Choroid plexus epithelial cell (primary cell): ENCODE measurements at regions not wholly inside any gene's neighbourhood (a gene's known extent, or its start where the extent isn't known, plus 50 kb on each side); places are given as distances from the start of the nearest gene placed in this dataset.

Experiments used
- DNase-seq: peaks from one replicate; pipeline ENCODE4 v3.0.0-alpha.2; 2010; ENCODE audit warnings: low read depth
- H3K4me3 ChIP-seq: 2 replicates; pipeline ENCODE4 v1.5.1; 2011; ENCODE audit warnings: low read depth, mild to moderate bottlenecking, control low read depth, low read length, moderate library complexity
- TF ChIP-seq, protein P1 (sequence below): conservative IDR thresholded peaks from 2 replicates; pipeline ENCODE4 v1.5.1; 2011; ENCODE audit warnings: low read depth, mild to moderate bottlenecking, control low read depth, inconsistent platforms, low read length, moderate library complexity

DNA sequence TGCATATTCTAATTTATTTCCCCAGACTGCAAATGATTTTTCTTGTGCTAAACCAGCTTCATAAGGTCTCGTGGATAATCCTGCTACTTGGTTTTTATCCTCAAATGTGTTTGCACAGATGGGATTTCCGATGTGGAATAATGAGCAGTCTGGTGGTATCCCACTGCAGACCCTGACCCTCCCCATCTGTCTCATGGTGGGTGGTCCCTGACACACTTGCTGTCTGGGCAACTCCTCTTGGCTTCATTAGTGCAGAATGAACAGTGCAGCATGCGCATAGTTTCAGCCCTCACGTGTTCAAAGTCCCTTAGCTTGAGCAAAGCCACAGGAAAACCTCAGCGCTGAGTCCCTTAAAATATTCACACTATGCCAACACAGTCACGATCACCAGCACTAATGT, 996.5 kb downstream of the AACS start:
- TF ChIP-seq, protein P1, sequence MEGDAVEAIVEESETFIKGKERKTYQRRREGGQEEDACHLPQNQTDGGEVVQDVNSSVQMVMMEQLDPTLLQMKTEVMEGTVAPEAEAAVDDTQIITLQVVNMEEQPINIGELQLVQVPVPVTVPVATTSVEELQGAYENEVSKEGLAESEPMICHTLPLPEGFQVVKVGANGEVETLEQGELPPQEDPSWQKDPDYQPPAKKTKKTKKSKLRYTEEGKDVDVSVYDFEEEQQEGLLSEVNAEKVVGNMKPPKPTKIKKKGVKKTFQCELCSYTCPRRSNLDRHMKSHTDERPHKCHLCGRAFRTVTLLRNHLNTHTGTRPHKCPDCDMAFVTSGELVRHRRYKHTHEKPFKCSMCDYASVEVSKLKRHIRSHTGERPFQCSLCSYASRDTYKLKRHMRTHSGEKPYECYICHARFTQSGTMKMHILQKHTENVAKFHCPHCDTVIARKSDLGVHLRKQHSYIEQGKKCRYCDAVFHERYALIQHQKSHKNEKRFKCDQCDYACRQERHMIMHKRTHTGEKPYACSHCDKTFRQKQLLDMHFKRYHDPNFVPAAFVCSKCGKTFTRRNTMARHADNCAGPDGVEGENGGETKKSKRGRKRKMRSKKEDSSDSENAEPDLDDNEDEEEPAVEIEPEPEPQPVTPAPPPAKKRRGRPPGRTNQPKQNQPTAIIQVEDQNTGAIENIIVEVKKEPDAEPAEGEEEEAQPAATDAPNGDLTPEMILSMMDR: no peak
- H3K4me3 ChIP-seq: no peak overlapping the region
- no peak for DNase-seq

DNA sequence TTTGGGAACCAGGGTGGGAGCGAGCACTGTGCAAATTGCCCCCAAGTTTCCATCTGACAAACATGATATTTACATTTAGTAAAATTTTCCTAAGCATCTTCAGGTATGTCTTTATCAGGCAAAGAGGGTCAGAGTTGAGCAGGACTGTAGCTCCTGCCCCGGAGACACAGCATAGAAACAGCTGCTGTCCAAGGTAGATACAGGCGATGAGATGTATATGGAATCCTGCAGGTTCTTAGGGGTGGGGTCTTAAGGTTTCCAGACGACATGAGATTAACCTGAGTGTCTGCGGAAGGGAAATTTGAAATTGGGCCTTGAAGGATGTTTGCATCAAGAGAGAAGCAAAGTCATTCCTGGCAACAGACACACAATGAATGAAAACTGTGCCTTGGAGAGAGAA, 998.8 kb downstream of the AACS start:
- no peak overlapping the region for H3K4me3 ChIP-seq
- no peak for DNase-seq
- TF ChIP-seq, protein P1: no peak

DNA sequence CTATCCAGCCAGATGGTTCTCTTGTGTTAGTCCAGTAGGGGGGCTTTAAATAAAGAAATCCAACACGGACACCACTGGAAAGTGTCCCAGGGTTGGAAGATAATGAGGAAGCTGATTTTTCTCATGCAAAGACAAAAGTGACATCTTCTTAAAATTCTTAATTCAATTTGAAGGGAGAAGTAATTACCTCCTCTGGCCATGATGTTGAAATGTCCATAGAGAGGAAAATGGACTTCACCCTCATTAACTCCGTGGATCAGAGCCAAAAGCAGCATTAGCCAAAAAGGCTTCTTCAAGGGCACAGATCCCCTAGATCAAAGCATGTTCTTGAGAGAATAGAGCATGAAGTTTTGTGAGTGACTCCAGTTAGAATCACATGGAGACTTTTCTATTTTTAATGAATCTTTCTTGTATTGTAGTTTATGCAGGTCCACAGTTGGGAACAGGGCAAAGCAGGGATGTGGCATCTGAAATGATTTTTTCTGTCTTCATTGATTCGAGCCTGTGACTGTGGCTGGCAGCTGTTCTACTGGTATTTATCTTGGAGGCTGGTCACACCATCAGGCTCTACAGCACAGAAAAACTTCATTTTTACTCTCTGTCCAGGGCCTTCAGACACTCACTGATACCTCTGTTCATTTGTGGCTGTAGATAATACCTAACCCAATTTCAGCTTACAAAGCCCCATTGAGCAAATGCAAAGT, 1002.5 kb downstream of the AACS start:
- no peak for DNase-seq
- TF ChIP-seq, protein P1: no peak
- no peak overlapping the region for H3K4me3 ChIP-seq

DNA sequence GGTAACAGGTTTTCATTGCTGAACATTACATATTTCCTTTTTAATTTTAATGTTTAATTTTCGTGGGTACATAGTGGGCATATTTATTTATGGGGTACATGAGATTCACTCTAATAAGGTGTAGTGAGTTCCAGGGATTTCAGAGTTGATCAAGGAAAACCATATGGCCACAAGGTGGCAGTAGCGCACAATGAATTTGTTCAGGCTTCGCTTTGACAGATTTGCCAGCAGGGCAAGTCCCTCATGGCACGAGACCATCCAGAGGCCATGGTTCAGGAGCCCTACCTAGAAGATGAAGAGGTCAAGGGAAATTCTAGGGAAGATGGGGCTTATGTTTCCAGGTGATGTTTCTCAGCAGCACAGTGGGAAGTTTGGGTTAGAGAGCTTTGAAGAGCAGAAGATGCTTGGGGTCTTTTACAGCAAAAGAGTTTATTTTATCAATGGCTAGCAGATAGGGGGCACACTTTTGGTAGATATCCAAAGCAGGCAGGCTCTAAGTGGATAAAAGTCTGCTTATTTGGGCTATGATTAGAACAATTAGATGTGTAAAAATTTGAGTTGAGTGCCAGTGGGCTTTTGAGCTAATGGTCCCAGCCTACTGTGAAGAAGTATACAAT, 1004.4 kb downstream of the AACS start:
- H3K4me3 ChIP-seq: no peak overlapping the region
- DNase-seq: peak; percentile 51
- TF ChIP-seq, protein P1: peak; percentile 51

DNA sequence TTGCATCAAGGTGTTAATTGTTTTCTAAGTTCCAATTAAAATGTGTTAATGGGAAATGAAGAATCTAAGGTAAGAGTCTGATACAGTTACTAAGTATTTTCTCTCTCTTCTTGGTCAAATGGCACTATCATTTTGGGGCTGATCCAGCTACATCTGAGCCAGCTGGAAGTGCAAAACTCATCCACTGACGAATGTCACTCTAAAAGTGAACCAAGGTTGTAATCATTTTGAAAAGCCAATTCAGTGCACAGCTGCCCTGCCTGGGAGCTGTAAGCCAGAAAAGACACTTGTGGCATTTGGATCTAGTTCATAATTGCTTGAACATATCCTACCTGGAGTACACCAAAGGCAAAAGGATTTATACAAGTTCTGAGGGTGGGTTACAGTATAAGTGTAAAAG, 1011.3 kb downstream of the AACS start:
- TF ChIP-seq, protein P1: no peak
- no peak overlapping the region for H3K4me3 ChIP-seq

DNA sequence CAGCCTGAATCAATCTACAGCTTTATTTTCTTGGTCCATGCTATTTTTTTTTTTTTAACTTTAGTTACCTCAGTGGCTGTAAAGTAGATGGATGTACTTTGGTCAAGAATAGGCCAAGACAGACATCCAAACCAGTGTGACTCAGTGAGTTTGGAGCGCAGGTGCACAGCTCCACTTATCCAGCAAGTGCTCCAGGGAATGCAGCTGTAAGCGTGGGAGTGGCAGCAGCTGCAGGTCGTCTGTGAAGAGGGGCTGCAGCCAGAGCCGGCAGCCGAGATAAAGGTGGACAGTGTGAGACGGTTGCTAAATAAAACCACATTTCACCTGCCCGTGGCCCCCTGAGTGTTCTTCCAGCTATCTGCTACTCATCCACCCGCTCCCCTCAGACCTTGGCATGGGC, 1018.7 kb downstream of the AACS start:
- no peak overlapping the region for H3K4me3 ChIP-seq
- no peak for DNase-seq
- TF ChIP-seq, protein P1: no peak

More for the DNA sequence above, 1011.3 kb downstream of the AACS start:
- DNase-seq: no peak

DNA sequence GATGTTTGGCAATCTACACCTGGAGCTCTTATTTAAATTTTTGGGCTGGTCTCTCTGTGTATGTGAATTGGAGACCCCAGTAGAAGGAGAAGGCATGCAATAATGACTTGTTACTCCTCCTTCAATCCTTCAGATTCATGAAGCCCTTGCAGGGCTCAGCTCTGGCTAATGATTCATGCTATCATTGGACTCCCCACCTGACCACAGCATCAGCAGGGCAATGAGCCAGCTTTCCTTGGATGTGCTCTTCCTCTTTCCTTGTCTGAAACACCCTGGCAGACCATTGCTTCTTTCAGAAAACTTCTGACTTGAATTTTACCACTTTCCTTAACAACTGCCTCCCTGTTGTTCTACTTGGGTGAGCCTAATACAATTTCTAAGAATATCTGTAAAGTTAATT, 1019.2 kb downstream of the AACS start:
- TF ChIP-seq, protein P1: no peak
- DNase-seq: peak; percentile 1
- no peak overlapping the region for H3K4me3 ChIP-seq
